Heart left ventricle (tissue), 13 donors: ENCODE measurements at regions not wholly inside any gene's neighbourhood (a gene's known extent, or its start where the extent isn't known, plus 50 kb on each side); places are given as distances from the start of the nearest gene placed in this dataset.

ENCODE experiments used
- POLR2A ChIP-seq, 2 donors: fragments of 450-650 bp; IDR thresholded peaks; one replicate each; pipeline ENCODE4 v1.6.1; 2017; ENCODE audit warnings: antibody characterized with exemption in 2 of 2, mild to moderate bottlenecking in 2 of 2, moderate library complexity in 2 of 2
- TF ChIP-seq, protein P1 (sequence below), 12 donors: fragments of 200-600 bp; sonication (generic) in 4 of 12; IDR thresholded peaks; one replicate each; pipeline versions ENCODE4 v1.5.0 to v1.8.0; 2018 to 2022; ENCODE audit warnings: antibody characterized with exemption in 12 of 12, mild to moderate bottlenecking in 5 of 12
- donor health status: ischemic (EF 13 %, LVEDD 7.1; RV severe dilation, severe dysfunction).
- donor health status: DM: no; HTN: yes; CAD: no.
- donor health status: DM: no; HTN: no; CAD: no.
- donor health status: ischemic (EF 25% LVEDD 6.9; RV normal size, moderate dysfunction).
- donor health status: ischemic (EF 25% LVEDD 5.7; RV mildly dilated, moderate dysfunction).
- donor health status: ischemic (EF 35%, LVEDD 5.7; RV mildly dilated, moderate dysfunction).
- donor health status: nonischemic (EF 11% LVEDD 7.7; RV severe dilation, severe dysfunction).
- donor health status: DM: yes; HTN: yes; CAD: no.
- donor health status: PGD.
- donor health status: ischemic (EF 29% LVEDD 5.4; RV normal size, mild dysfunction).
- donor health status: nonischemic (EF 23%, LVEDD 6.1; RV moderate dilation, normal function).

DNA sequence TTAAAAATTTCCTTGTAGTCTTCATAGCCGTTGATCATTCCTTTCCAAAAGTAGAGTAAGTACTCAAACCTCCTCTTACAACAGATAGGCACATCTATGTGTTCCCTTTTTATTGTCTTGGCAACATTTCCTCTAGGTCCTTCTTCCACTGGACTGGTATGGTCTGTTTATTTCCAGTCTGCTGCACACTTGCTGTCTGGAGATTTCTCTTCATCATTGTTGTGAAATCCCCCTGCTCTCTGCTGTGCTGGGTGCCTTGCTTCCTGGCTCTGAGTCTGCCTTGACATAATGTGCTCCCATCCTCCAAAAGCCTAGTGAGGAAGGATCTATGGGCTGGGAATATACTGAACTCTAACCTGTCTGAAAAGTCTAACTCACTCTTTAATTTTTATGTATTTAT lies 545.3 kb upstream of the VSTM2A start:
- no peak for TF ChIP-seq POLR2A (IDR thresholded peaks at IDR 0.05)
- TF ChIP-seq, protein P1, sequence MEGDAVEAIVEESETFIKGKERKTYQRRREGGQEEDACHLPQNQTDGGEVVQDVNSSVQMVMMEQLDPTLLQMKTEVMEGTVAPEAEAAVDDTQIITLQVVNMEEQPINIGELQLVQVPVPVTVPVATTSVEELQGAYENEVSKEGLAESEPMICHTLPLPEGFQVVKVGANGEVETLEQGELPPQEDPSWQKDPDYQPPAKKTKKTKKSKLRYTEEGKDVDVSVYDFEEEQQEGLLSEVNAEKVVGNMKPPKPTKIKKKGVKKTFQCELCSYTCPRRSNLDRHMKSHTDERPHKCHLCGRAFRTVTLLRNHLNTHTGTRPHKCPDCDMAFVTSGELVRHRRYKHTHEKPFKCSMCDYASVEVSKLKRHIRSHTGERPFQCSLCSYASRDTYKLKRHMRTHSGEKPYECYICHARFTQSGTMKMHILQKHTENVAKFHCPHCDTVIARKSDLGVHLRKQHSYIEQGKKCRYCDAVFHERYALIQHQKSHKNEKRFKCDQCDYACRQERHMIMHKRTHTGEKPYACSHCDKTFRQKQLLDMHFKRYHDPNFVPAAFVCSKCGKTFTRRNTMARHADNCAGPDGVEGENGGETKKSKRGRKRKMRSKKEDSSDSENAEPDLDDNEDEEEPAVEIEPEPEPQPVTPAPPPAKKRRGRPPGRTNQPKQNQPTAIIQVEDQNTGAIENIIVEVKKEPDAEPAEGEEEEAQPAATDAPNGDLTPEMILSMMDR (IDR thresholded peaks at IDR 0.05), result no peak
